ENCODE measurements at regions not wholly inside any gene's neighbourhood (a gene's known extent, or its start where the extent isn't known, plus 50 kb on each side); places are given as distances from the start of the nearest gene placed in this dataset.

GRCh38 chr14:89586258-89587135 is 169.5 kb upstream of the FOXN3 start:
- H4K20me1 ChIP-seq (ENCODE audit: low read depth, low read length) = no peaks in the 10 kb centered on the region
- no peaks in the 10 kb centered on the region for H3K79me2 ChIP-seq (ENCODE audit: insufficient read depth, low read length)
- H3K9me2 ChIP-seq (replicated peaks; ENCODE audit: insufficient read depth, low read length) = no peaks in the 10 kb centered on the region
- H3K27me3 ChIP-seq (ENCODE audit: low read length) = no peaks in the 10 kb centered on the region
- no peak overlapping the region for H2AFZ ChIP-seq (ENCODE audit: low read depth, low read length, severe bottlenecking)
- TF ChIP-seq EZH2phosphoT487 (conservative IDR thresholded peaks at IDR 0.05; ENCODE audit: low read length) (no peak), CTCF (IDR thresholded peaks at IDR 0.05; ENCODE audit: insufficient read depth, low read length, poor library complexity, severe bottlenecking) (no peak)
- H3K36me3 ChIP-seq (ENCODE audit: low read length) = no peaks in the 10 kb centered on the region
- no peaks in the 10 kb centered on the region for H3K9me3 ChIP-seq (ENCODE audit: insufficient read depth, low read length)
- H3K4me3 ChIP-seq (ENCODE audit: insufficient read depth, low read length, poor library complexity, severe bottlenecking) = no peak overlapping the region
- no peak overlapping the region for H3K4me2 ChIP-seq (ENCODE audit: low read depth, low read length, poor library complexity, severe bottlenecking)
- no peaks in the 10 kb centered on the region for H3F3A ChIP-seq (ENCODE audit: insufficient read depth)
- H3K27ac ChIP-seq (ENCODE audit: low read depth, low read length) = no peak overlapping the region
- H3K9ac ChIP-seq (ENCODE audit: low read length) = no peak overlapping the region

- Histone ChIP-seq H4K20me1 (ENCODE audit: low read depth, low read length) (no peaks in the 10 kb centered on the region), H3K79me2 (ENCODE audit: insufficient read depth, low read length) (no peaks in the 10 kb centered on the region), H3K36me3 (ENCODE audit: low read length) (no peaks in the 10 kb centered on the region), H3F3A (ENCODE audit: insufficient read depth) (no peaks in the 10 kb centered on the region), H3K4me2 (ENCODE audit: low read depth, low read length, poor library complexity, severe bottlenecking) (no peak overlapping the region), H2AFZ (ENCODE audit: low read depth, low read length, severe bottlenecking) (no peak overlapping the region), H3K9me3 (ENCODE audit: insufficient read depth, low read length) (no peaks in the 10 kb centered on the region), H3K27ac (ENCODE audit: low read depth, low read length) (no peak overlapping the region), H3K9me2 (replicated peaks; ENCODE audit: insufficient read depth, low read length) (no peaks in the 10 kb centered on the region), H3K9ac (ENCODE audit: low read length) (no peak overlapping the region), H3K27me3 (ENCODE audit: low read length) (no peaks in the 10 kb centered on the region), H3K4me3 (ENCODE audit: insufficient read depth, low read length, poor library complexity, severe bottlenecking) (no peak overlapping the region)
- TF ChIP-seq CTCF (IDR thresholded peaks at IDR 0.05; ENCODE audit: insufficient read depth, low read length, poor library complexity, severe bottlenecking) (no peak), EZH2phosphoT487 (conservative IDR thresholded peaks at IDR 0.05; ENCODE audit: low read length) (no peak)
Observed at GRCh38 chr14:89578156-89578555, 161.1 kb upstream of the FOXN3 start.

GRCh38 chr14:89576960-89577359 is 159.9 kb upstream of the FOXN3 start:
- Histone ChIP-seq H4K20me1 (ENCODE audit: low read depth, low read length) (no peaks in the 10 kb centered on the region), H3F3A (ENCODE audit: insufficient read depth) (no peaks in the 10 kb centered on the region), H2AFZ (ENCODE audit: low read depth, low read length, severe bottlenecking) (no peak overlapping the region), H3K36me3 (ENCODE audit: low read length) (no peaks in the 10 kb centered on the region), H3K9me2 (replicated peaks; ENCODE audit: insufficient read depth, low read length) (no peaks in the 10 kb centered on the region), H3K79me2 (ENCODE audit: insufficient read depth, low read length) (no peaks in the 10 kb centered on the region), H3K27ac (ENCODE audit: low read depth, low read length) (no peak overlapping the region), H3K4me3 (ENCODE audit: insufficient read depth, low read length, poor library complexity, severe bottlenecking) (no peak overlapping the region), H3K9ac (ENCODE audit: low read length) (no peak overlapping the region), H3K4me2 (ENCODE audit: low read depth, low read length, poor library complexity, severe bottlenecking) (no peak overlapping the region), H3K9me3 (ENCODE audit: insufficient read depth, low read length) (no peaks in the 10 kb centered on the region), H3K27me3 (ENCODE audit: low read length) (no peaks in the 10 kb centered on the region)
- no peak for TF ChIP-seq CTCF (IDR thresholded peaks at IDR 0.05; ENCODE audit: insufficient read depth, low read length, poor library complexity, severe bottlenecking)
- TF ChIP-seq EZH2phosphoT487 (conservative IDR thresholded peaks at IDR 0.05; ENCODE audit: low read length) = no peak

Measured in SU-DHL-6 (cell line).